HG02884 (cell line): ENCODE measurements at regions not wholly inside any gene's neighbourhood (a gene's known extent, or its start where the extent isn't known, plus 50 kb on each side); places are given as distances from the start of the nearest gene placed in this dataset.

Source experiments
- ATAC-seq: cut with Tn5 transposase; IDR thresholded peaks from one replicate; pipeline ENCODE4 v1.9.1; 2021; ENCODE audit warnings: mild to moderate bottlenecking, moderate library complexity; ENCODE audit not compliant: unreplicated experiment

GRCh38 chr7:131190581-131190980 lies 137.1 kb upstream of the MKLN1 start:
- no peak for ATAC-seq

- no peak for ATAC-seq
These were observed 133.4 kb upstream of the MKLN1 start for GRCh38 chr7:131194070-131194865.

- no peak for ATAC-seq
These were observed 130.9 kb upstream of the MKLN1 start for GRCh38 chr7:131196803-131197202.

- no peak for ATAC-seq
These were observed 129.6 kb upstream of the MKLN1 start for GRCh38 chr7:131197920-131198615.

GRCh38 chr7:131202451-131202850 lies 125.2 kb upstream of the MKLN1 start:
- no peak for ATAC-seq

- no peak for ATAC-seq
These were observed 124.2 kb upstream of the MKLN1 start for GRCh38 chr7:131203291-131203976.

GRCh38 chr7:131208777-131209176 lies 118.9 kb upstream of the MKLN1 start:
- no peak for ATAC-seq

- ATAC-seq: no peak
These were observed 117.1 kb upstream of the MKLN1 start for GRCh38 chr7:131210618-131211017.

GRCh38 chr7:131211500-131211899 lies 116.2 kb upstream of the MKLN1 start:
- no peak for ATAC-seq

- no peak for ATAC-seq
These were observed 115.6 kb upstream of the MKLN1 start for GRCh38 chr7:131212114-131212513.

GRCh38 chr7:131218727-131219128 lies 108.9 kb upstream of the MKLN1 start:
- ATAC-seq: peak; percentile 74

- ATAC-seq: peak; percentile 61
These were observed 108.2 kb upstream of the MKLN1 start for GRCh38 chr7:131219312-131220041.

GRCh38 chr7:131221061-131221460 lies 106.6 kb upstream of the MKLN1 start:
- ATAC-seq: no peak

- ATAC-seq: no peak
These were observed 105.5 kb upstream of the MKLN1 start for GRCh38 chr7:131222171-131222570.

- ATAC-seq: no peak
These were observed 104.5 kb upstream of the MKLN1 start for GRCh38 chr7:131223151-131223550.

GRCh38 chr7:131224996-131225395 lies 102.7 kb upstream of the MKLN1 start:
- no peak for ATAC-seq

- no peak for ATAC-seq
These were observed 101.8 kb upstream of the MKLN1 start for GRCh38 chr7:131225619-131226513.

- ATAC-seq: no peak
These were observed 101.2 kb upstream of the MKLN1 start for GRCh38 chr7:131226514-131226865.

GRCh38 chr7:131231381-131232220 lies 96.1 kb upstream of the MKLN1 start:
- peak; percentile 84 for ATAC-seq
